Activated naive CD8-positive, alpha-beta T cell treated with anti-CD3 and anti-CD28 coated beads, Interleukin-2, amount 10 ng/mL, durations not matched to agents 7 days and 5 days (primary cell): ENCODE measurements at regions not wholly inside any gene's neighbourhood (a gene's known extent, or its start where the extent isn't known, plus 50 kb on each side); places are given as distances from the start of the nearest gene placed in this dataset.

Source experiments
- ATAC-seq: fragments of 150-1000 bp; cut with Tn5 transposase; one replicate; pipeline ENCODE4 v1.10.0; 2021; ENCODE audit warnings: low read depth, moderate library complexity
- POLR2A ChIA-PET: fragments of 350-600 bp; sonication (Branson Sonifier 250); formaldehyde crosslinking; loops from one replicate; lab custom pipeline; 2021; ENCODE audit warnings: antibody characterized with exemption; lab: Charles Lee
- DNase-seq: peaks from one replicate; pipeline ENCODE4 v3.0.0; 2021
- H3K27ac Mint-ChIP-seq: one replicate; pipeline ENCODE4 v1.8.0; 2022; ENCODE audit warnings: mild to moderate bottlenecking, mixed read lengths
- H3K27me3 Mint-ChIP-seq: one replicate; pipeline ENCODE4 v1.8.0; 2022; ENCODE audit warnings: mild to moderate bottlenecking, moderate library complexity, mixed read lengths
- H3K36me3 Mint-ChIP-seq: one replicate; pipeline ENCODE4 v1.8.0; 2021; ENCODE audit warnings: mild to moderate bottlenecking, mixed read lengths
- H3K4me1 Mint-ChIP-seq: one replicate; pipeline ENCODE4 v1.8.0; 2021; ENCODE audit warnings: mixed read lengths
- H3K4me3 Mint-ChIP-seq: one replicate; pipeline ENCODE4 v1.8.0; 2022; ENCODE audit warnings: mild to moderate bottlenecking, moderate library complexity, mixed read lengths
- H3K9me3 Mint-ChIP-seq: one replicate; pipeline ENCODE4 v1.8.0; 2021; ENCODE audit warnings: mixed read lengths

DNA sequence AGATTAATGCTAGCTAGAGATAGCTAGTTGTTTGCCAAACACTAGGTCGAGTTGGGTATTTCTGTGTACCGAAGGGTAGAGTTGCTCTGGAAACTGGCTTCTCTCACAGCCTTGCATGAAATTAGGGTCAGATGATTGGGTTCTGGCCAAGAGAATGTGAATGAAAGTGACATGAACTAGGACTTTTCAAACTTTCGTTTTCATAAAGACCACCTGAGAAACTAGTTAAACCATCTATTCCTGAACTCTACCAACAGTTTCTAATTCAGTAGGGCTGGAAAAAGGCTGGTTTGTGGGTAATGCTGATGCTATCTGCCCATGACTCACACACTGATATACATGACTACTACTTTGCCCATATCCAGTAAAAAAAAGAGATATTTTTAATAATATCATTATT lies 157.6 kb downstream of the GASK1B start:
- H3K4me3 Mint-ChIP-seq = no peak overlapping the region
- H3K36me3 Mint-ChIP-seq = no peaks in the 10 kb centered on the region

DNA sequence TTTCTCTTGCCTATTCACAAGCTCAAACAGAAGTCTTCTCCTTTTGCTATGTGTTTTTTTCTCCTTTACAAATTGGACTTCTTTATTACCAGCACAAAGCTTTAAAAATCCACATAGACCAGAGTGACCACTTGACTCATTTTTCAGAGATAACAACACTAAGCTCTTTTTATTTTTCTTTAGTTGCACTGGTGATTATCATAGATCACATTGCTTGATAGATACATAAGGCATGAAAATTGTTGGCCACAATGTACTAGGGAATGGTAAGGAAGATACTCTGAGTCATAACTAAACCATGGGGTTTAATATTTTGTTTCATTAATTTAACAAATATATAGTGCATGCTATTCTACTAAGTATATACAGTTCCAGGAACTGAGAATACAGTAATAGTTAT lies 159.0 kb downstream of the GASK1B start:
- H3K4me1 Mint-ChIP-seq = no peaks in the 10 kb centered on the region
- H3K9me3 Mint-ChIP-seq = no peaks in the 10 kb centered on the region
- POLR2A ChIA-PET = no interaction called here
- no peak overlapping the region for H3K27ac Mint-ChIP-seq
- ATAC-seq (no peak), DNase-seq (no peak)
- no peak overlapping the region for H3K4me3 Mint-ChIP-seq
- H3K36me3 Mint-ChIP-seq = no peaks in the 10 kb centered on the region
- H3K27me3 Mint-ChIP-seq = no peaks in the 10 kb centered on the region

More for the DNA sequence above, 157.6 kb downstream of the GASK1B start:
- Mint-ChIP-seq H3K4me1 (no peaks in the 10 kb centered on the region), H3K27me3 (no peaks in the 10 kb centered on the region), H3K27ac (no peak overlapping the region), H3K9me3 (no peaks in the 10 kb centered on the region)
- no peak for ATAC-seq
- POLR2A ChIA-PET = no interaction called here
- DNase-seq = no peak

DNA sequence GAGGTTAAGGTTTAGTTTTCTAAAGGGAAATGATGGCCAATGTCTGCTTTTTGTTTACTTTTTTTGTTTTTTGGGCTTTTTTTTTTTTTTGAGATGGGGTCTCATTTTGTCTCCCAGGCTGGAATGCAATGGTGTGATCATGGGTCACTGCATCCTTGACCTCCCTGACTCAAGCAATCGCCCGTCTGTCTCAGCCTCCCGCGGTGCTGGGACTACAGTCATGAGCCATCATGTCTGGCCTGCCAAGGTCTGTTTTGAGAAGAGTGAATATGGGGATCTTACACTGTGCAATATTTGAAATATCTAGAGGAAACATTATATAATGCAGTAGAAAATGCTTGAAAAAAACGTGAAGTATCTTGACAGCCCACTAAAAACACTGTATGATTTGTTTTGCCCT lies 162.5 kb downstream of the GASK1B start:
- ATAC-seq (no peak), DNase-seq (no peak)
- Mint-ChIP-seq H3K36me3 (no peaks in the 10 kb centered on the region), H3K27ac (no peak overlapping the region), H3K4me3 (no peak overlapping the region), H3K4me1 (no peaks in the 10 kb centered on the region), H3K27me3 (no peaks in the 10 kb centered on the region), H3K9me3 (no peaks in the 10 kb centered on the region)
- POLR2A ChIA-PET = no interaction called here

DNA sequence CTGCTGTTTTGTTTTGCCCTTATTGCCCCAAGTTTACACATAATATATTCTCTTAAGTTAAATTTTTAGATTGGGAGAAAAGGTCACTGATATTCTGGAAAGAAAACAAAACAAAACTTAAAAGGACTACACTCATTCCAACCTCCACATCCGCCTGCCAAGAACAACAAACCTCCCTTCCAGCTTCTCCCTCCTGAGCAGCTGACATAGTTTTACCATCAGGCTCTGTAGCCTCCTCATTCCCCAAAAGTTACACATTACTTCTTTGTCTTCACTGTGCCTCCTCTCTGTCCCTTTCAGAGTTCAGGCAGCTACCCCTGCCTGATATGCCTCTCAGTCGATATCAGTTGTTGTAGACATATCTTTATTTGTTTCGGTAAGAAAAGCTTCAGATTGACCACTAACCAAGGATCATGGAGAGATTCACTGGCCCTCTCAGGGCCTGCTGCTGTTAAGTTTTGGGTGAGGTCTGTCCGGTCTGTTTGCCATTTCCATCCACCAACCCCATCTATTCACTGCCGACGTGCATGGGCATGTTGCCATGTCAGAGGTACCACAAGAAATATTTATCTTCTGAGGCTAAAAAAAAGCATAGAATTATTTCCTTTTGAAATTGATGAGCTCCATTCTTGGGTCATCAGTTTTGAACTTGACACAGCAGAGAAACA lies 164.1 kb downstream of the GASK1B start:
- no peaks in the 10 kb centered on the region for H3K9me3 Mint-ChIP-seq
- H3K27me3 Mint-ChIP-seq = no peaks in the 10 kb centered on the region
- POLR2A ChIA-PET = no interaction called here
- H3K4me1 Mint-ChIP-seq = no peaks in the 10 kb centered on the region
- no peaks in the 10 kb centered on the region for H3K36me3 Mint-ChIP-seq
- DNase-seq (no peak), ATAC-seq (no peak)
- H3K27ac Mint-ChIP-seq = no peak overlapping the region
- no peak overlapping the region for H3K4me3 Mint-ChIP-seq

DNA sequence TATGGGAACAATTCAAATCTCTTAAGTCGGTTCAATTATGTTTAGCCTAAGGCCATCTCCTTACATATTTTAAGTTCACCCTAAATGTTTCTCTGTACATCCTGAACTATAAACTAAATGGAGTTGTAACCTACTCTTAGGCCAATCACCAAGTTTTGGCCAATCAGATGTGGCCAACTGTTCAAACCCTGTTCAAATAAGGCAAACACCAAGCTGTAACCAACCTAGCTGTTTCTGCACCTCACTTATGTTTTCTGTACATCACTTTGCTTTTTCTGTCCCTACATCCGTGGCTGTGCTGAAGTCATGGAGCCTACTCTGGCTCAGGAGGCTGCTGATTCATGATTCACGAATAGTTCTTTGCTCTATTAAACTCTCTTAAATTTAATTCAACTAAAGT lies 165.3 kb downstream of the GASK1B start:
- POLR2A ChIA-PET = no interaction called here
- Mint-ChIP-seq H3K4me1 (no peaks in the 10 kb centered on the region), H3K4me3 (no peak overlapping the region), H3K36me3 (no peaks in the 10 kb centered on the region), H3K27me3 (no peaks in the 10 kb centered on the region), H3K27ac (no peak overlapping the region), H3K9me3 (no peaks in the 10 kb centered on the region)
- no peak for ATAC-seq
- no peak for DNase-seq

DNA sequence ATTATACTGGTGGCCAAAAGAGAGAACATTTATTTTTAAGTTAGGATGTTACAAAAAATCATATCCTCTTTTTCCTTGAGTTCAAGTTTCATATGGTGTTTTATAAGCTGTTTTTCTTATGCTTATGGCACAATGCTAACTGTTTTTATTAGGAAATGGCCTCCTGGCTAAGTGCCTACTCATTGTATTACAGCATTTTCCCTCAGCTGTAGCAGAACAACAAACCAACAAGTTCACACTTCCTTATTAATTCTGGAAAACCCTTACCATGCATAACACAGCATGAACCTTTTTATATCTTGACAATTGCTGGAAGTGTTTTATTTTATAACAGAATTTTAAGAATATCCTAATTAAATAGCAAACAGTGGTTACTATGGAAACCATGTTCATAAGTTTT lies 165.8 kb downstream of the GASK1B start:
- H3K9me3 Mint-ChIP-seq = no peaks in the 10 kb centered on the region
- H3K36me3 Mint-ChIP-seq = no peaks in the 10 kb centered on the region
- H3K27me3 Mint-ChIP-seq = no peaks in the 10 kb centered on the region
- DNase-seq (no peak), ATAC-seq (no peak)
- H3K4me3 Mint-ChIP-seq = no peak overlapping the region
- no peak overlapping the region for H3K27ac Mint-ChIP-seq
- H3K4me1 Mint-ChIP-seq = no peaks in the 10 kb centered on the region
- POLR2A ChIA-PET = no interaction called here

DNA sequence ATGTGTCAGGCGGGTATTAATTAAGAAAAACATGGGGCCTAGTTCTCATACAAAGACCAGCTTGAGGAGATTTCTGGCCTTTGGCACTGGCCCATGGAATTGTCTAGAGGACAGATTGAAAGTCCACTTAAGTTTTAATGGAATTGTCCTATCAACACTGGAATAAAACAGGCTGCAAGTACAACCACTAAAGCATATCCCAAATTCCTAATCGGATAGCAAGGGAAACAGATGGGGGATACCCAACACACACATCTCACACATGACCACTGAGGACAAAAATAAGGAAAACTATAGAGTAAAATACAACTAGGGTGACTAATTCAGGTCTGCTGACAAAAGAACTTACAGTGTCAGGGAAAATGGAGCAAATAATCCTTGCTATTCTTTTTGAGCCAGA lies 167.8 kb downstream of the GASK1B start:
- ATAC-seq (no peak), DNase-seq (no peak)
- Mint-ChIP-seq H3K9me3 (no peaks in the 10 kb centered on the region), H3K4me1 (no peaks in the 10 kb centered on the region), H3K27ac (no peak overlapping the region), H3K27me3 (no peaks in the 10 kb centered on the region), H3K4me3 (no peak overlapping the region), H3K36me3 (no peaks in the 10 kb centered on the region)
- POLR2A ChIA-PET = no interaction called here

DNA sequence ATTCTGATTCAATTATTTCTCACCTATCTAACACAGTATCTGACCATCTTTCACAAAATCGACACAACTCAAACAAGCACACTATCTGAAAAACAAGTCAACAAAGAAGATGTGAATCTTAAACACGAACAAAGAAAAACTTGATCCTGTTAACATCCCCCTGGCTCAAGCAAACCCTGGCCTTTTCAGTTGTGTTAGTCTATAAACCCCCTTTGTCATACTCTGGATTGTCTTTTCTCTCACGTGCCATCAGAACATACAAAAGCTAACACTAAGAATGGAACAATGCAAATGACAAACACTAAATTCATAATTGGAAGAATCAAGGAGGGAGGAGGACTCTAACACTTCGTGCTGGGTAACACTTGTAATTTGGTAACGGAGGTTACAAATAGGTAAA lies 168.7 kb downstream of the GASK1B start:
- Mint-ChIP-seq H3K4me1 (no peaks in the 10 kb centered on the region), H3K4me3 (no peak overlapping the region), H3K27ac (no peak overlapping the region), H3K36me3 (no peaks in the 10 kb centered on the region), H3K9me3 (no peaks in the 10 kb centered on the region), H3K27me3 (no peaks in the 10 kb centered on the region)
- DNase-seq (no peak), ATAC-seq (no peak)
- POLR2A ChIA-PET = no interaction called here

DNA sequence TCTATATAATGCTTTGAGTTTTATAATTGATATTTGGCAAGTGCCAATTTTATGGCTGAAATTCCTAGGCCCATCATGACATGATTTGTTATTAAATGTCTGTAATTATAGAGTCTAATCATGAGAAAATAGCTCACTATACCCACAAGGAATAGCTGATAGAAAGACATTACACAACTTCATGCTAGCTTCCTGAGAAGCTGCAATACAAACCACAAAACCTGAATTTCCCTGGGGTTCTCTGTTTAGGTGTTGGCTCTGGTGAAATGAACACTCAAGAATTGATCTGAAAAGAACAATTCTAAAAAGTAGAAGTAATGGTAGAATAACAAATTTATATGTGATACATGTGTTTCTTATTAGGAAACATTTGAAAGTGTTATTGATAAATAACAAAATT lies 169.6 kb downstream of the GASK1B start:
- POLR2A ChIA-PET = no interaction called here
- ATAC-seq (no peak), DNase-seq (no peak)
- no peaks in the 10 kb centered on the region for H3K36me3 Mint-ChIP-seq
- no peak overlapping the region for H3K4me3 Mint-ChIP-seq
- no peaks in the 10 kb centered on the region for H3K27me3 Mint-ChIP-seq
- H3K4me1 Mint-ChIP-seq = no peaks in the 10 kb centered on the region
- no peak overlapping the region for H3K27ac Mint-ChIP-seq
- H3K9me3 Mint-ChIP-seq = no peaks in the 10 kb centered on the region

DNA sequence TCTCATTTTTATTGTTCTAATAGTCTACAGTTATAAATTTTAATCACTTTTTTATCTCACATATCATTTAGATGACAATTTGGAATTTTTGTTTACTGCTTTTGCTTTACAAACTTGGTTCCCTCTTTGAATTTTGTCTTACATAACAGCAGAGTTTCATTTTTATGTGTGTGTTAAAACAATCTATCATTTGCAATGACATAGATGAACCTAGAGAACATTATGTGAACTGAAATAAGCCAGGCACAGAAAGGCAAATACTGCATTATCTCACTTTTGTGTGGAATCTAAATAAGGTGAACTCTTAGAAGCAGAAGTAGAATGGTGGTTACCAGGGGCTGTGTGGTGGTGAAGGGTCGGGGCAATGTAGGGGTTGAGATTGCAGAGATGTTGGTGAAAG lies 170.7 kb downstream of the GASK1B start:
- H3K4me1 Mint-ChIP-seq = no peaks in the 10 kb centered on the region
- POLR2A ChIA-PET = no interaction called here
- H3K27me3 Mint-ChIP-seq = no peaks in the 10 kb centered on the region
- H3K4me3 Mint-ChIP-seq = no peak overlapping the region
- H3K9me3 Mint-ChIP-seq = no peaks in the 10 kb centered on the region
- no peaks in the 10 kb centered on the region for H3K36me3 Mint-ChIP-seq
- no peak for DNase-seq
- no peak overlapping the region for H3K27ac Mint-ChIP-seq
- ATAC-seq = no peak

DNA sequence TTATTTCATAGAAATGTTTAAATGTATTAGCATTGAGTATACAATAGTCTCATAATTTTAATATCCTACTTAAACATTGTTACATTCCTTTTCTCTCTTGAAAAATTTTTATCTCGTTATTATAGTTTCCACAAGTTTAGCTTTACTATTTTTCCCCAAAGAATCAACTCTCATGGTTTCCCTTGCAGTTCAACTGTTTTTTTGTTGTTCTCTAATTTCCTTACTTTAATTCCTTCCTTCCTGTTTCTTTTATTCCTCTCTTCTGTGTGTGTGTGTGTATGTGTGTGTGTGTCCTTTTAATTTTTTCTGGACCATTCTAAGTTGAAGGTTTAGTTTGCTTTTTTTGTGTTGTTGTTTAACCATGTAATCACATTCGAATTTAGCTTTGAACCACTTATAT lies 171.1 kb downstream of the GASK1B start:
- Mint-ChIP-seq H3K4me1 (no peaks in the 10 kb centered on the region), H3K36me3 (no peaks in the 10 kb centered on the region), H3K27me3 (no peaks in the 10 kb centered on the region), H3K9me3 (no peaks in the 10 kb centered on the region), H3K4me3 (no peak overlapping the region), H3K27ac (no peak overlapping the region)
- POLR2A ChIA-PET = no interaction called here
- no peak for DNase-seq
- no peak for ATAC-seq

DNA sequence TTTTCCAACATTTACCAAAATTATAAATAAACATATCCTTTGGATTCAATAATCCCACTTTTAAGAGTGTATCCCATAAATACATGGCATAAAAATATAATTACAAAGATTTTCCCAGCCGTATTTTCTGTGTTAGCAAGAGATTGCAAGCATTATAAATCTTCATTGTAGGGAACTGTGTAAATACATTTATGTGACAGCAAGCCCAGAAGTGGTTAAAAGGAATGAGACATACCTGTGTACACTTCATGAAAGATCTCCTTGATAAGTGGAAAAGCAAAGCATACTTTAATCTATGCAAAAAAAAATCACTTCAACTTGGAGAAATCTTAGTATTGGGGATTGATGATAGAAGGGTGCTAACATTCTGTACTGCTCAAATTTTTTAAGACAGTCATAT lies 173.1 kb downstream of the GASK1B start:
- ATAC-seq (no peak), DNase-seq (no peak)
- H3K27ac Mint-ChIP-seq = no peak overlapping the region
- no peaks in the 10 kb centered on the region for H3K4me1 Mint-ChIP-seq
- no peaks in the 10 kb centered on the region for H3K27me3 Mint-ChIP-seq
- H3K9me3 Mint-ChIP-seq = no peaks in the 10 kb centered on the region
- no peaks in the 10 kb centered on the region for H3K36me3 Mint-ChIP-seq
- H3K4me3 Mint-ChIP-seq = no peak overlapping the region
- POLR2A ChIA-PET = no interaction called here

DNA sequence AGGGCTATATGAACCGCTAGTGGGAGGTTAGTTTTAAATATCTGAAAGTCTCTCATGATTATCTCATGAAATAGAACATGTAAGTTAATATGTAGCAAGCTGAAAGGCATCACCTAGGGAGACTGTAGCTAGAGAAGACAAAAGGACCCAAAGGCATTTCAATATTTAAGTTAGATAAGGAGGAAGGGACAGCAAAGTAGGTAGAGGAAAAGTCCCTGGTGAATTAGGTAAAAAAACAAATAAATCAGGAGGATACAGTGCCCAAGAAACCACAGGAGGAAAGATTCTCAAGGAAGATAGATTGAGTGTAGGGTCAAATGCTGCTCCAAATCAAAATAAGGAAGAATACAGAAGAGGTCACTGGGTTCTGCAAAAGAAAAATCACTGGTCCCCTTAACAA lies 175.5 kb downstream of the GASK1B start:
- H3K27ac Mint-ChIP-seq = no peak overlapping the region
- H3K4me3 Mint-ChIP-seq = no peak overlapping the region
- no peaks in the 10 kb centered on the region for H3K36me3 Mint-ChIP-seq
- POLR2A ChIA-PET = no interaction called here
- ATAC-seq (no peak), DNase-seq (no peak)
- no peaks in the 10 kb centered on the region for H3K9me3 Mint-ChIP-seq
- H3K4me1 Mint-ChIP-seq = no peaks in the 10 kb centered on the region
- no peaks in the 10 kb centered on the region for H3K27me3 Mint-ChIP-seq

DNA sequence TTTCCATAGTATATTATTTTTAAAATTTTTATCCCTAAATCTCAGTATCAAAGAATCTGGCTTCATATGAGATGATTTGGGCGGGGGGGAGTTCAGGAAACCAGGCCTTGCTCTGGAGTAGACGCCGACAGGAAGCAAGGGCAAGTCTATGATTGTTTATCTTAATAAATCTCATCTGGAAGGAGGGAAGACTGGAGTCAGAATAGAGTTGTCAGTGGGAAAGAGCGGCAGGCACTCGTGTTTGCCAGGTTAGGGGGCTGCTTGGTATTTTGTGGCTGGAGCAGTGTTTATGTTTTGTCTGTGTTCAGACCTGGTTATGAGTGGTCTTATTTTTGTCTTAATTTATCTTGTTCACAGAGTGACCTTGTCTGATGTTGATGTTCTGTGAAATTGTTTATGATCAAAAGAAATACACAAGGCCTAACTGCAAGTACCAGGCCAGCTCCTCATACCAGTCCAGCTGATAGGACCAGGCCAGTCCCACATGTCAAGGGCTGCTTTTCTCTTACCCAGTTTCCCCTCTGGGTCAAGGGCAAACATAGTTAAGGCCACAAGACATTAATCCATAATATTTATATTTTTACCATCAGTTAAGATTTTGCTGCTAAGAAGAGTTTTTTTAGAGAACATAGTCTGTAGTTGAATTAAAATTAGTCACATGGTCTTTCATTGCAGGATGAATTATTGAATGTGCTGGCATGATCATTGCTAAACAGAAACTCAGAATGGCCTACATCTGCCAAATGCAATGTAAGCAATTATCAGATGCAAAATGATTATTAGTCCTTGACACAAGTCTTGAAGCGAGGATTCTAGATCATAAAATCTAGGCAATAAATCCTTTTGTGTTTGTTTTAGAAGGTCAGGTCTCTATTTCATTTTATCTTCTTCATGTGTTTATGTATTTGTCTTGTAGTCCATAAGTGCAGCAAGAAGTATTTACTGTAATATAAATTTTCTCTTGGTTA lies 176.5 kb downstream of the GASK1B start:
- Mint-ChIP-seq H3K27ac (no peak overlapping the region), H3K9me3 (no peaks in the 10 kb centered on the region), H3K4me3 (no peak overlapping the region), H3K27me3 (no peaks in the 10 kb centered on the region), H3K36me3 (no peaks in the 10 kb centered on the region), H3K4me1 (no peaks in the 10 kb centered on the region)
- ATAC-seq (no peak), DNase-seq (no peak)
- POLR2A ChIA-PET = no interaction called here
